ENCODE measurements at regions not wholly inside any gene's neighbourhood (a gene's known extent, or its start where the extent isn't known, plus 50 kb on each side); places are given as distances from the start of the nearest gene placed in this dataset.

DNA sequence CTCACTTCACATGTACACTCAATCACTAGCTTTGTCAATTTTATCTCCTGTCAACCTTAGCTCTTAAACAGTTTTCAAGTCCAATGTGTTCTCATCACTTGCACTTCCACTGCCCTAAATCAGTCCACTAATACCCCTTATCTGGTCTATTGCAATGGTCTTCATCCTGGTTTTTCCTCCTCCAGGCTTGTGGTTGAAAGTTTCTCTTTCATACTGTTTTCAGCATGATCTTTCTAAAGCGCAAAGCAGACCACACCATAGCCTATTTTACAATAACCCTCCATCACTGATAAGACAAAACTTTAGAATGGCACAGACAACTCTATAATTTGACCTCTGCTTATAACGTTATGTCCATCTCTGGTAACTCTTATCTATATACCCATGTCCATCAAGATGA lies 62.0 kb upstream of the DDHD1 start:
- no peak overlapping the region for H4K91ac ChIP-seq (replicated peaks; ENCODE audit: insufficient read length, low read length)
- no peaks in the 10 kb centered on the region for H3K36me3 ChIP-seq (ENCODE audit: control insufficient read depth in 2 of 4, insufficient read depth in 4 of 4, low read length in 3 of 4)
- H2BK12ac ChIP-seq (ENCODE audit: low read depth, low read length), result no peak overlapping the region
- H4K5ac ChIP-seq (ENCODE audit: insufficient read length, low read depth, low read length), result no peak overlapping the region
- no peak overlapping the region for H3K27ac ChIP-seq (ENCODE audit: low read depth, low read length)
- H3K18ac ChIP-seq (ENCODE audit: extremely low read depth, low read length), result no peak overlapping the region
- H3K4me1 ChIP-seq (replicated peaks in 1 of 4; ENCODE audit: control insufficient read depth in 3 of 4, insufficient read depth in 4 of 4, low read length in 3 of 4), result no peaks in the 10 kb centered on the region; a peak in 1 of 7 replicates
- 0 out of 2 replicates have a peak, but pooled peaks cover 2% of the 10 kb centered on the region for H3K23me2 ChIP-seq (ENCODE audit: low read depth, low read length)
- 85% methylated on average over 2 of the region's 2 CpGs; no CpG with 5 or more reads in 1 of the 2 experiments for WGBS, 2 experiments (ENCODE audit: extremely low coverage in 1 of 2, insufficient coverage in 1 of 2, insufficient read length in 1 of 2, insufficient replicate concordance in 2 of 2, low coverage in 1 of 2, low lambda C conversion rate in 2 of 2, missing lambda C conversion rate in 1 of 2)
- no peak overlapping the region for H3K4me3 ChIP-seq (ENCODE audit: extremely low read depth in 1 of 4, insufficient read depth in 2 of 4, low read depth in 3 of 4, low read length in 4 of 4)
- no peak overlapping the region for H2AK5ac ChIP-seq (ENCODE audit: low read depth, low read length)
- H2BK5ac ChIP-seq (ENCODE audit: low read depth, low read length), result no peak overlapping the region
- no peak overlapping the region for H4K8ac ChIP-seq (ENCODE audit: extremely low read depth, insufficient read depth, low read length)
- ChIA-PET POLR2A (ENCODE audit: partially characterized antibody) (no interaction called here), CTCF (ENCODE audit: partially characterized antibody) (interaction anchor here (1.6 to 1.9 kb wide), 2 partner anchors 24 to 80 kb away, joined by 5 to 8 read pairs; no protein-coding TSS in a partner anchor)
- no peak overlapping the region for H3K23ac ChIP-seq (ENCODE audit: insufficient read length)
- FAIRE-seq, result no peak
- no peak for DNase-seq (ENCODE audit: low read depth in 1 of 2, low spot score in 2 of 2)
- H2AFZ ChIP-seq (ENCODE audit: low read length), result no peak overlapping the region
- H2BK120ac ChIP-seq (replicated peaks; ENCODE audit: low read depth, low read length), result no peak overlapping the region
- H3K9ac ChIP-seq (replicated peaks in 1 of 4; ENCODE audit: extremely low read depth in 1 of 4, low read depth in 3 of 4, low read length in 3 of 4), result no peak overlapping the region
- no peaks in the 10 kb centered on the region for H4K20me1 ChIP-seq (replicated peaks in 1 of 2; ENCODE audit: control insufficient read depth in 1 of 2, insufficient read depth in 2 of 2, low read length in 2 of 2)
- H3K4ac ChIP-seq (replicated peaks; ENCODE audit: insufficient read length, low read depth, low read length), result no peak overlapping the region
- no peaks in the 10 kb centered on the region for H3K9me3 ChIP-seq (ENCODE audit: insufficient read depth in 2 of 2, low read depth in 1 of 2, low read length in 1 of 2)
- H2BK15ac ChIP-seq (ENCODE audit: low read length), result no peak overlapping the region
- no peak for TF ChIP-seq CHD2 (IDR thresholded peaks at IDR 0.05; ENCODE audit: low read length)
- no peak for TF ChIP-seq EP300 (IDR thresholded peaks at IDR 0.05; ENCODE audit: borderline replicate concordance in 1 of 2, low read depth in 2 of 2, low read length in 2 of 2)
- TF ChIP-seq KDM1A (IDR thresholded peaks at IDR 0.05; ENCODE audit: borderline replicate concordance, low read length), result no peak
- H3K14ac ChIP-seq (ENCODE audit: insufficient read length), result no peak overlapping the region
- H2BK20ac ChIP-seq (ENCODE audit: low read length), result no peak overlapping the region; the same call in 1 of the 2 replicates
- H3K27me3 ChIP-seq (replicated peaks in 1 of 4; ENCODE audit: control insufficient read depth in 3 of 4, extremely low read depth in 1 of 4, insufficient read depth in 3 of 4, low read length in 3 of 4), result no peaks in the 10 kb centered on the region
- no peaks in the 10 kb centered on the region for H3K79me2 ChIP-seq (ENCODE audit: control insufficient read depth in 1 of 2, insufficient read depth in 2 of 2, low read length in 2 of 2)
- H3K4me2 ChIP-seq (ENCODE audit: insufficient read depth in 1 of 2, low read depth in 2 of 2, low read length in 2 of 2), result no peak overlapping the region
- no peak overlapping the region for H3K56ac ChIP-seq (replicated peaks; ENCODE audit: insufficient read length, low read depth, low read length)
- H3K79me1 ChIP-seq (ENCODE audit: low read depth, low read length), result no peaks in the 10 kb centered on the region

Measured in H1 (cell line).